Tongue (tissue), 1 donor: ENCODE measurements at regions not wholly inside any gene's neighbourhood (a gene's known extent, or its start where the extent isn't known, plus 50 kb on each side); places are given as distances from the start of the nearest gene placed in this dataset.
"Not testable (repeated sequence)": the region's sequence is repeated elsewhere in the genome, so short reads cannot be mapped to it uniquely, and the experiment has no call there.

Experiments
- DNase-seq: peaks from one replicate; pipeline ENCODE4 v3.0.0-alpha.2; 2015

GRCh38 chr21:14008436-14008835 is 202.3 kb downstream of the LIPI start:
- DNase-seq = not testable (repeated sequence)

DNA sequence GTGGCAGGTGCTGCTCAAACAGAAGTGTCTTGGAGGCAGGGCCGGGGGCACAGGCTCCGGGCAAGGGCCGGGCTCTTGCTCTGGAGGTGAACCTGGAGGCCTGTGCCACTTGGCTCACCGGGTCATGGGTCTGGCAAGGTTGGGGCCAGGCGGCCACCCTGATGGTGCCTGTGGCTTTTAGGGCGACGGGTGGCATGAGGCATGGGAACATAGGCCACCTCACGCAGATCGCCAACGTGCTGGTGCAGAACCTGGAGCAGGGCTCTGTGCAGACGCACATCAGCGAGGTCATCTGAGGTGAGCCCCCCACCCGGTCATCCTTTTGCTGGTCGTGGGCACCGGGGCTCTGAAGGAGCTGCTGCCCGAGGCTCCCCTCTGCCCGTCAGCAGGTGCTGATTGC is 202.7 kb downstream of the LIPI start:
- DNase-seq = not testable (repeated sequence)

GRCh38 chr21:14006144-14006543 is 204.6 kb downstream of the LIPI start:
- not testable (repeated sequence) for DNase-seq

DNA sequence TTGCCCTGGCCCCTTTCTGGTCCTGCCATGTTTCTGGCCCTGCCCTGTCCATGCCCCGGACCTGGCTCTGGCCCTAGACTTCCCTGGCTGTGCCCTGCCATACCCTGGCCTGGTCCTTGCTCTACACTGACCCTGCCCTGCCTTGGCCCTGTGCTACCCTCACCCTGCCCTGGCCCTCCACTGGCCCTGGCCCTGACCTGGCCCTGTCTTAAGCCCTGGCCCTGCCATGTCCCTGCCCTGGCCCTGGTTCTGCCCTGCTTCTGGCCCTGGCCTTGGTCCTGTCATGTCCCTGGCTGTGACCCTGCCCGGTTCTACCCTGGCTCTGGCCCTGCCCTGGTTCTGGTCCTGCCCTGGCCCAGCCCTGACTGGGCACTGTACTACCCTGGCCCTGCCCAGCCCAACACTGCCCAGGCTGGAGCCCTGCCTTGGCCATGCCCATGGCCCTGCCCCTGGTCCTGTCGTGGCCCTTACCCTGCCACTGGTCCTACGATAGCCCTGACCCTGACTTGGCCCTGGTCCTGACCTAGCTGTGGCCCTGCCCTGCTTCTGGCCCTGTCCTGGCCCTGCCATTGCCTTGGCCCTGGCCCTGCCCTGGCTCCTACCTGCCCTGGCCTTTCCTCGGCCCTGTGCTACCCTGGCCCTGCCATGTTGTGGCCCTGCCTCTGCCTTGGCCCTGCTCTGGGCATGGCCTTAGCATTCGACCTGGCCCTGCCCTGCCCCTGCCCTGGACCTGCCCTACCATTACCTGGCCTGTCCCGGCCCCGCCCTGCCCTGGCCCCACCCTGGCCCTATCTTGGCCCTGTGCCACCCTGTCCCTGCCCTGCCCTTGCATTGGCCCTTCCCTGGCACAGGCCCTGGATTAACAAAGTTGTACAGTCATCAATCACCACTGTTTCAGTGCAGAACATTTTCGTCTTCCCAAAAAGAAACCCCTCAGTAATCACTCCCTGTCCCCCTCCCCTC is 223.5 kb downstream of the LIPI start:
- DNase-seq = not testable (repeated sequence)

DNA sequence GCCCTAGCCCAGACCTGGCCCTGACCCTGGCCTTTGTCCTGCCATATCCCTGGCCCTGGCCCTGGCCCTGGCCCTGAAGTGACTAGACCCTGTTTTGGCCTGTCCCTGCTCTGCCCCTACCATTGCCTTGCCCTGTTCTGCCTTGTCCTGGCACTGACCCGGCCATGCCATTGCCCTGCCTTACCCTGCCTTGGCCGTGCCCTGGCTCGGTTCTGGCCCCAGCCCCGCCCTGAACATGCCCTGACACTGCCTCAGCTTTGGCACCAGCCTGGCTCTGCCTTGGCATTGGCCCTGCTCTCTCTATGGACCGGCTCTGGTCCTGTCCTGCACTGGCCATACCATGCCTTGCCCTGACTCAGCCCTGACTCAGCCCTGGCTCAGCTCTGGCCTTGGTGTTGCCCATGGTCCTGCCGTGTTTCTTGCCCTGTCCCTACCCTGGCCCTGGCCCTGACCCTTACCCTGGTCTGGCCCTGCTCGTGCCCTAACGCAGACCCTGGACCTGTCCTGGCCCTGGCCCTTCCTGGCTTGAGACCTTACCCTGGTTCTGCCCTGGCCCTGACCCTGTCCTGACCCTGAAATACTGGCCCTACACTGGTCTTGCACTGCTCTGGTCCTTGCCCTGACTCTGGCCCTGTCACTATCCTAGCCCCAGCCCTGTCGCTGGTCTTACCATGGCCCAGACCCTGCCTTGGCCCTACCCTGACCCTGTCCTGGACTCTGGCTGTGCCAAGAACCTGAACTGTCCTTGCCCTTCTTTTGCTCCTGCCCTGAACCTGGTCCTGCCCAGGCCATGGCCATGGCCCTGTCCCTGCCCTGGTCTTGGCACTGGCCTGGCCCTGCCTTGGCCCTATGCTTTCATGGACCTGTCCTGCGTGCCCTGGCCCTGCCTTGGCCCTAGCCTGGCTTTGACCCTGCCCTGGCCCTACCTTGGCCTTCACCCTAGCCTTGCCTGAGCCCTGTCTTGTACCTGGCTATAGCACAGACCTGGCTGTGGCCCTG is 224.6 kb downstream of the LIPI start:
- not testable (repeated sequence) for DNase-seq

DNA sequence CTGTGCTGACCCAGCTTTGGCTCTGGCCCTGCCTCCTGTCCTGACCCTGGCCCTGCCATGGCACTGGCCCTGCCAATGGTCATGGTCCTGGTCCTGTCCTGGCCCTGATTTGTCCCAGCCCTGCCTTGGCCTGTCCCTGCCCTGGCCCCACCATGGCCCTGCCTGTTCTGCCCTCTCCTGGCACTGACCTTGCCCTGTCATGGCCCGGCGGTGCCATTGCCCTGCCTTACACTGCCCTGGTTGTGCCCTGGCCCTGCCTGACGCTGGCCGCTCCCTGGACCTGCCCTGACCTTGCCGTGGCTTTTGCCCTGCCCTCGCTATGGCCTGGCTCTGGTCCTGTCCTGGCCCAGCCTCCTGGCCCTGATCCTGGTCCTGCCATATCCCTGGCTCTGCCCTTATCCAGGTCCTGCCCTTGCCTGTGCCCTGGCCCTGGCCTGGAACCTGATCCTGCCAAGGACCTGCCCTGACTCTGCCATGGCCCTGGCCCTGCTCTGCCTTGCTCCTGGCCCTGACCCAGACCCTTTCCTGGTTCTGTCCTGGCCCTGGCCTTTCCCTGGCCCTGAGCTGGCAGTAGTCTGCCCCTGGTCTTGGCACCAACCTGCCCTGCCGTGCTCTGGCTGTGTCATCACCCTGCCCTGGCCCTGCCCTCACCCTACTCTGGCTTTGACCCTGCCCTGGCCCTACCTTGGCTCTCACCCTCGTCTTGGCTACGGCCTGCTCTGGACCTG is 225.5 kb downstream of the LIPI start:
- not testable (repeated sequence) for DNase-seq

- not testable (repeated sequence) for DNase-seq
Measured at GRCh38 chr21:13984728-13985127, 226.0 kb downstream of the LIPI start.

GRCh38 chr21:13981176-13982087 is 229.3 kb downstream of the LIPI start:
- DNase-seq = not testable (repeated sequence)

GRCh38 chr21:13980115-13980662 is 230.6 kb downstream of the LIPI start:
- peak; percentile 12 for DNase-seq

GRCh38 chr21:13979608-13980007 is 231.1 kb downstream of the LIPI start:
- DNase-seq = not testable (repeated sequence)

DNA sequence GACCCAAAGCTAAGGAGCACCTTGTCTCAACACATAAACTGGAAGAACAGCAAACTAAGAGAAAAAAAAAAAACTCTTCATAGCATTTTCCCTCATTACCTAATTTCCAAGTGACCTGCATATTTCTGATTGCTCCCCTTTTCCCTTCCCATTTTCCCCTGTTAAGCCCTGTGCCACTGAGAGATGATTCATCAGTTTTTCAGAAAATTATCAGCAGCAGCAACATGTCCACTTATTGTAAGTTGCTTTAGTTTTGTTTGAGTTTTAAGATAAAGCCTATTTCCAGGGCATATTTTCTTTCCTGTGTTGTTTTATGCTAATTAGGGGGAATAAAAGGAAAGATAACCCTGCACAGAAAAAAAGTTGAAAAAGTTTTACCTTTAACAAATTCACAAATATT is 236.2 kb downstream of the LIPI start:
- DNase-seq = not testable (repeated sequence)

DNA sequence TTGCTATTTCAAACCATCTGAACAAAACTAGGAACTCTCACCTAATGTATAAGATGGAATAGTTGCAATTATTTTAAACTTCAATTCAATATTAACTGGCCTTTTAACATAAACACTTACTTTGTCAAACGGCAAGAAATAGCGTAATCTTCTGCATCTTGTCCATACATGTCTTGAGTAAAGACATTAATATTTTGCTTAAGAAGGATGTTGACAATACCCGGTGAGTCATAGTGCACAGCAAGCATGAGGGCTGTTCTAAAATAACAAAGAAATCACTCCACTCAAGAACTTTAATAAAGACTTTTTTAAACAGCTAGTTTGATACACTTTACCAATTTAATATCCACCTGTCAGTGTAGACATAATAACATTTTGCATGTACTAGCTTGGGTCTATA is 240.9 kb downstream of the LIPI start:
- not testable (repeated sequence) for DNase-seq

DNA sequence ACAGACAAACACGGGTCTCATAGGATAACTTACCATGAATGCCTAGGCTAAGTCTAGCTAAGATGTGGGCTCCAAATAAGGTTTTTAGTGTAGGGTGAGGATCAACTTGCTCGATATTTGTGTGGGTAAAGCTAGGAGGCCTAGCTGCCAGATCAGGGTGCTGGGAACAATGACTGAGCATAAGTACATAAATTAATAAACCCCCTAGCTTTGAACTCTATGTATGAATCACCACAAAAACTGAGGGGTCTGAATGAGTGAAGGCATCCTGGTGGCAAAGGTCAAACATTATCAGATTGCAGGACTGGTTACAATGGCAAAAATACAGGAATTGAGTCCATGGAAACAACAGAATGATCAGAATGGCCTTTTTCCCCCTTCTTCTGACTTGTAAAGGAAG is 241.8 kb downstream of the LIPI start:
- DNase-seq = not testable (repeated sequence)

GRCh38 chr21:13963259-13963658 is 247.5 kb downstream of the LIPI start:
- DNase-seq = not testable (repeated sequence)

DNA sequence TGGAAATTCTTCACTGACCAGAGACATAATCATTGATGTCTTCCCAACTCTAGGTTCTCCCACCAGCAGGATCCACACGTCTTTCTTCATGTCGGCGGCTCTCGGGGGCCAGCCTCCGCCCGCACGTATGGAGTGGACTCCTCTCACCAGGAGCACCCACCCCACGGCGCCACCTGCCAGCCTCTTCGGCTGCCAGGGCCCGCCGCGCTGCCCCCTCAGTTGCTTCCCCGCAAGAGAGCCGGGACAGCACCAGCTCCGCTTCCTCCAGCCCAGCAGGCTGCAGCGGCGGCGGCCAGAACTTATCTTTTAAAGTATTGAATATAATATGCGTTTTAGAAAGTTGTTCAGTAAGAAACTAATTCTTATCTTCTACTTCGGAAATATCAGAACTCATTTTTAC is 273.5 kb downstream of the LIPI start:
- DNase-seq = no peak

- not testable (repeated sequence) for DNase-seq
Measured at GRCh38 chr21:13936033-13936937, 274.5 kb downstream of the LIPI start.

DNA sequence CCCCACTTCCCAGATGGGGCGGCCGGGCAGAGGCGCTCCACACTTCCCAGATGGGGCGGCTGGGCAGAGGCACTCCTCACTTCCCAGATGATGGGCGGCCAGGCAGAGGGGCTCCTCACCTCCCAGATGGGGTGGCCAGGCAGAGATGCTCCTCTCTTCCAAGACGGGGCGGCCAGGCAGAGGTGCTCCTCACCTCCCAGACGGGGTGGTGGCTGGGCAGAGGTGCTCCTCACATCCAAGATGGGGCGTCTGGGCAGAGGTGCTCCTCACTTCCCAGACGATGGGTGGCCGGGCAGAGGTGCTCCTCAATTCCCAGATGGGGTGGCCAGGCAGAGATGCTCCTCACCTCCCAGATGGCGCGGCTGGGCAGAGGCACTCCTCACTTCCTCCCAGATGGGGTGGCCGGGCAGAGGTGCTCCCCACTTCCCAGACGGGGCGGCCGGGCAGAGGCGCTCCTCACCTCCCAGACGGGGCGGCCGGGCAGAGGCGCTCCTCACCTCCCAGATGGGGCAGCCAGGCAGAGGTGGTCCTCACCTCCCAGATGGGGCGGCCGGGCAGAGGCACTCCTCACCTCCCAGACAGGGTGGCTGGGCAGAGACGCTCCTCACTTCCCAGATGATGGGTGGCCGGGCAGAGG is 275.2 kb downstream of the LIPI start:
- not testable (repeated sequence) for DNase-seq

DNA sequence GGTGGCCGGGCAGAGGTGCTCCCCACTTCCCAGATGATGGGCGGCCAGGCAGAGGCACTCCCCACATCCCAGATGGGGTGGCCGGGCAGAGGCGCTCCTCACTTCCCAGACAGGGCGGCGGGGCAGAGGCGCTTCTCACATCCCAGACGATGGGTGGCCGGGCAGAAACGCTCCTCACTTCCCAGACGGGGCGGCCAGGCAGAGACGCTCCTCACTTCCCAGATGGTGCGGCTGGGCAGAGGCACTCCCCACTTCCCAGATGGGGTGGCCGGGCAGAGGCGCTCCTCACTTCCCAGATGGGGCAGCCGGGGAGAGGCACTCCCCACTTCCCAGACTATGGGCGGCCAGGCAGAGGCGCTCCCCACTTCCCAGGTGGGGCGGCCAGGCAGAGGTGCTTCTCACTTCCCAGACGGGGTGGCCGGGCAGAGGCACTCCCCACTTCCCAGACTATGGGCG is 275.8 kb downstream of the LIPI start:
- not testable (repeated sequence) for DNase-seq

DNA sequence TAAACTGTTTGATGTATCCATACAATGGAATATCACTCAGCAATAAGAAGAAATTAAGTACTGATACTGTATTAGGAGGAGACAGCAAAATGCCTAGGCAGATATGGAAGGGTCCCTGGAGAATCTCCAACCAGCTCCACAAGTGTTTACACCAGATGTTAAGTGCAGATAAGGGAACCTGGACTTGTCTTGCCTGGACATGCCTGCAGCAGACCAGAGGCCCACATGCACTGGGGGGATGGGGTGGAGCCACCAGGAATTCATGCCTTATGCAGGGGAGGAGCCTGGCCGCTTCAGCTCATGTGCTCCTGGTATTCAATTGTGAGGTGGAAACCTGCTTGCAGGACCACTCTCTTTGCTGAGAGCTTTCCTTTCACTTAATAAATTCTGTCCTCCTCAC is 287.6 kb downstream of the LIPI start:
- not testable (repeated sequence) for DNase-seq
